OCI-LY7 (cell line): ENCODE measurements at regions not wholly inside any gene's neighbourhood (a gene's known extent, or its start where the extent isn't known, plus 50 kb on each side); places are given as distances from the start of the nearest gene placed in this dataset.

ENCODE experiments used
- EZH2phosphoT487 ChIP-seq: fragments of 200-600 bp; sonication (generic); IDR thresholded peaks from 2 replicates; pipeline ENCODE4 v1.6.1; 2018; ENCODE audit warnings: low read depth, borderline replicate concordance, mild to moderate bottlenecking, mixed run types, antibody characterized with exemption, low read length, moderate library complexity, mixed read lengths
- TF ChIP-seq, protein P1 (sequence below): fragments of 200-600 bp; sonication (generic); conservative IDR thresholded peaks from 2 replicates; pipeline ENCODE4 v1.5.1; 2014; ENCODE audit warnings: mild to moderate bottlenecking, antibody characterized with exemption, low read length, moderate library complexity, mixed read lengths

DNA sequence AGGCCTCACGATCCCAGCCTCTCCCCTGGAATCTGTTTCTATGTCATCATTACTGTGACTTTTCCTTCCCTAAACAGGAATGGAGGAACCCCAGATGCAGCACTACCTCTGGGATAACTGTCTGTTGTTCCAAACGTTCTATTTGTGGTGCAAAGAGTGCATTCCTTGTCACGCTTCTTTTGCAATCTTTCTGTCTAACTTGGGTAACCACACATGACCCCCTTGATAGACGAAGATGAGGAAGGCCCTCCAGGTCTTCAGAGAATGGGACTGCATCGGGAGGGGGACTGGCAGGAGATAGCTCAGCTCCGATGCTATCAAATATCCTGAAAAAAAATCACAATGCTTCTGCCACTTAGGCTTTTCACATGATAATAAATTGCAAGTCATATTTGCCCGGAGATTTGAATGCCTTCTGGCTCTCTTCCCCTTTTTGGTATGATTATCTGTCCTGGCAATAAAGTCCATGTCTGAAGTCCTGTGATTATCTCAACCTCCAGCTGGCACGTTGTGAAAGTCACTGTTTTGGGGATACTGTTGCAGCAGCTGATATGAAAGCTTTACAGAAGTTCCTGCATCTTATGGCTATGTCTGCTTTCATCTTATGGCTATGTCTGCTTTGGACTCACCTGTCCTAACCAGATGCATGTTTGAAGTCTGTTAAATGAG lies 148.7 kb upstream of the LMO4 start:
- TF ChIP-seq, protein P1, sequence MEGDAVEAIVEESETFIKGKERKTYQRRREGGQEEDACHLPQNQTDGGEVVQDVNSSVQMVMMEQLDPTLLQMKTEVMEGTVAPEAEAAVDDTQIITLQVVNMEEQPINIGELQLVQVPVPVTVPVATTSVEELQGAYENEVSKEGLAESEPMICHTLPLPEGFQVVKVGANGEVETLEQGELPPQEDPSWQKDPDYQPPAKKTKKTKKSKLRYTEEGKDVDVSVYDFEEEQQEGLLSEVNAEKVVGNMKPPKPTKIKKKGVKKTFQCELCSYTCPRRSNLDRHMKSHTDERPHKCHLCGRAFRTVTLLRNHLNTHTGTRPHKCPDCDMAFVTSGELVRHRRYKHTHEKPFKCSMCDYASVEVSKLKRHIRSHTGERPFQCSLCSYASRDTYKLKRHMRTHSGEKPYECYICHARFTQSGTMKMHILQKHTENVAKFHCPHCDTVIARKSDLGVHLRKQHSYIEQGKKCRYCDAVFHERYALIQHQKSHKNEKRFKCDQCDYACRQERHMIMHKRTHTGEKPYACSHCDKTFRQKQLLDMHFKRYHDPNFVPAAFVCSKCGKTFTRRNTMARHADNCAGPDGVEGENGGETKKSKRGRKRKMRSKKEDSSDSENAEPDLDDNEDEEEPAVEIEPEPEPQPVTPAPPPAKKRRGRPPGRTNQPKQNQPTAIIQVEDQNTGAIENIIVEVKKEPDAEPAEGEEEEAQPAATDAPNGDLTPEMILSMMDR: no peak
- no peak for TF ChIP-seq EZH2phosphoT487
